Pancreas (tissue), 10 donors: ENCODE measurements at regions not wholly inside any gene's neighbourhood (a gene's known extent, or its start where the extent isn't known, plus 50 kb on each side); places are given as distances from the start of the nearest gene placed in this dataset.

Source experiments
- ATAC-seq, 4 donors: fragments of 200-7000 bp; cut with Tn5 transposase; one replicate each; pipeline versions ENCODE4 v1.8.0 to v1.9.1; 2020; ENCODE audit warnings: mild to moderate bottlenecking in 4 of 4, moderate library complexity in 4 of 4
- DNase-seq, 6 donors: peaks; one replicate each; pipeline ENCODE4 v3.0.0-alpha.2; 2020
- FAIRE-seq: peaks from 2 replicates; lab custom pipeline; 2012; peaks lifted over from hg19 to GRCh38; lab: Jason Lieb, UNC
- H3K27ac ChIP-seq, 4 donors: fragments of 200-600 bp; sonication (generic); 1 replicate in 3 of 4; 2 replicates in 1 of 4; pipeline versions ENCODE4 v1.5.0 to v1.8.0; 2020
- H3K27me3 ChIP-seq, 4 donors: fragments of 200-600 bp; one replicate each; pipeline ENCODE4 v1.8.0; 2021
- H3K36me3 ChIP-seq, 3 donors: fragments of 200-600 bp; sonication (generic) in 1 of 3; one replicate each; pipeline versions ENCODE4 v1.5.0 to v1.8.0; 2020 to 2021
- H3K4me1 ChIP-seq, 3 donors: fragments of 200-600 bp; one replicate each; pipeline ENCODE4 v1.8.0; 2021
- H3K4me3 ChIP-seq, 4 donors: fragments of 200-600 bp; sonication (generic) in 2 of 4; one replicate each; pipeline versions ENCODE4 v1.5.0 to v1.8.0; 2020 to 2021
- H3K9me3 ChIP-seq, 4 donors: fragments of 200-600 bp; one replicate each; pipeline ENCODE4 v1.8.0; 2021
- WGBS, 2 donors: extraction: QIAGEN DNeasy Blood & Tissue Kit; methylation state at CpG; one replicate each; pipeline ENCODE4 v1.1.7; 2013; 5-methylcytosine and 5-hydroxymethylcytosine counted together
- intact Hi-C, 3 donors: fragments of 100-400 bp; cut with DNase I; formaldehyde crosslinking; loops; one replicate each; pipeline versions ENCODE4 v1.11.1 to v1.14.2; 2022
- TF ChIP-seq, protein P1 (sequence below), 4 donors: fragments of 200-600 bp; sonication (generic) in 3 of 4; IDR thresholded peaks; one replicate each; pipeline versions ENCODE4 v1.5.0 to v1.8.0; 2021; ENCODE audit warnings: antibody characterized with exemption in 4 of 4
- donor health status: healthy with polysubstance abuse.
- donor health status: DM: no; HTN: no; CAD: no; lungs with moderate emphysema.
- donor health status: DM: no; HTN: no; CAD: no.
- donor health status: control.
- donor health status: control.
- donor health status: Bipolar disorder and iron deficiency.
- donor health status: DM: yes; HTN: yes; CAD: no.
- donor health status: DM: no; HTN: no; CAD: no.
- donor health status: DM: no; HTN: no; CAD: no.
- donor health status: DM: yes; HTN: yes; CAD: no.

DNA sequence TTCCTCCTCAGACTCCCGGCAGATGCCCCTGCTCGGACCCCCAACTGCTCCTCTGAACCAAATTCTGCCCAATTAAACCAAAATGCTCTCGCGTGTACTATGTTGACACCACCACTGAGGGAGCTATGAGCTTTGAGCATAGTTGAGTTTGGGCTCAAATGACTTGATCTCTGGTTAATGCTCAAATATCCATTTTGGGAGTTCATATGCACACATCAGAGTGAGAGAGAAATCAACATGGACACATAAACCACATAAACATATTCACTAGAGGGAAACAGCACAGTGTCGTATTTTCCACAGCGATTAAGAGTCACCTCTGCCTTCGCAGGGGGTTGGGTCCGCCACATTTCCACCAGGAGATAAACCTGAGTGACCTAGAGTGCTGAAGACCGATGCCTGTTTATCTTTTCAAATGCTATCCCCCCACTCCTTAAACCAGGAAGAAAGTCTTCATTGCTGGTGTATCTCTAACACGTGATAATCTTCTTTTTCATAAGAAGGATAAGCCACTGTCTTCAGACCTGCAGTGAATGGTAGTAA lies 59.4 kb upstream of the FOXN3 start:
- Histone ChIP-seq H3K4me3 (no peak overlapping the region), H3K27ac (no peak overlapping the region), H3K36me3 (no peaks in the 10 kb centered on the region), H3K27me3 (no peaks in the 10 kb centered on the region), H3K9me3 (no peaks in the 10 kb centered on the region), H3K4me1 (peaks cover 0 to 7% (median 0%) of the 10 kb centered on the region in 3 donors)
- FAIRE-seq, result no peak
- TF ChIP-seq, protein P1, sequence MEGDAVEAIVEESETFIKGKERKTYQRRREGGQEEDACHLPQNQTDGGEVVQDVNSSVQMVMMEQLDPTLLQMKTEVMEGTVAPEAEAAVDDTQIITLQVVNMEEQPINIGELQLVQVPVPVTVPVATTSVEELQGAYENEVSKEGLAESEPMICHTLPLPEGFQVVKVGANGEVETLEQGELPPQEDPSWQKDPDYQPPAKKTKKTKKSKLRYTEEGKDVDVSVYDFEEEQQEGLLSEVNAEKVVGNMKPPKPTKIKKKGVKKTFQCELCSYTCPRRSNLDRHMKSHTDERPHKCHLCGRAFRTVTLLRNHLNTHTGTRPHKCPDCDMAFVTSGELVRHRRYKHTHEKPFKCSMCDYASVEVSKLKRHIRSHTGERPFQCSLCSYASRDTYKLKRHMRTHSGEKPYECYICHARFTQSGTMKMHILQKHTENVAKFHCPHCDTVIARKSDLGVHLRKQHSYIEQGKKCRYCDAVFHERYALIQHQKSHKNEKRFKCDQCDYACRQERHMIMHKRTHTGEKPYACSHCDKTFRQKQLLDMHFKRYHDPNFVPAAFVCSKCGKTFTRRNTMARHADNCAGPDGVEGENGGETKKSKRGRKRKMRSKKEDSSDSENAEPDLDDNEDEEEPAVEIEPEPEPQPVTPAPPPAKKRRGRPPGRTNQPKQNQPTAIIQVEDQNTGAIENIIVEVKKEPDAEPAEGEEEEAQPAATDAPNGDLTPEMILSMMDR (IDR thresholded peaks at IDR 0.05), result no peak
- DNase-seq, result no peak
- no peak for ATAC-seq
- intact Hi-C loops, result no loop called here
- WGBS, 2 donors, result 93 to 94% methylated on average over 10 of the region's 10 CpGs

DNA sequence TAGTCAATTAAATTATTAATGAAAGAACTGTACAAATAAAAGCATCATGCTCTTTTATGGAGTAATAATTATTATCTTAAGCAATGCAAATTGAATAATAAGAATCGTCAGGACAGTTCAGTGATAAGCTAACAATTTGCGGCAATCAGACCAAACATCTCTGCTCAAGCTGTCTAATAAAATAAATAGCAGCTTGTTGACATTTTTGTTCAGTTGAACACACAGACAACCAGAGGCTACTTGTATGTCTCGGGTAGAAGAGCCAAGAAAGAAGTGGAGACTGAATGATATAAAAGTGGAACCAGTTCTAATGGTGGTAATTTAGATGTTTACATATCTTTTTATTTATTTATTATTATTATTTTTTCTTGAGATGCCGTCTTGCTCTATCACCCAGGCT lies 57.4 kb upstream of the FOXN3 start:
- H3K4me3 ChIP-seq, result no peak overlapping the region
- H3K9me3 ChIP-seq, result no peaks in the 10 kb centered on the region
- TF ChIP-seq, protein P1 (IDR thresholded peaks at IDR 0.05), result no peak
- 74 to 79% methylated on average over 4 of the region's 4 CpGs for WGBS, 2 donors
- no peak for FAIRE-seq
- H3K4me1 ChIP-seq, result peaks cover 0 to 7% (median 0%) of the 10 kb centered on the region in 3 donors
- no peaks in the 10 kb centered on the region for H3K27me3 ChIP-seq
- intact Hi-C loops, result no loop called here
- H3K36me3 ChIP-seq, result no peaks in the 10 kb centered on the region
- H3K27ac ChIP-seq, result no peak overlapping the region
- ATAC-seq, result no peak
- no peak for DNase-seq

DNA sequence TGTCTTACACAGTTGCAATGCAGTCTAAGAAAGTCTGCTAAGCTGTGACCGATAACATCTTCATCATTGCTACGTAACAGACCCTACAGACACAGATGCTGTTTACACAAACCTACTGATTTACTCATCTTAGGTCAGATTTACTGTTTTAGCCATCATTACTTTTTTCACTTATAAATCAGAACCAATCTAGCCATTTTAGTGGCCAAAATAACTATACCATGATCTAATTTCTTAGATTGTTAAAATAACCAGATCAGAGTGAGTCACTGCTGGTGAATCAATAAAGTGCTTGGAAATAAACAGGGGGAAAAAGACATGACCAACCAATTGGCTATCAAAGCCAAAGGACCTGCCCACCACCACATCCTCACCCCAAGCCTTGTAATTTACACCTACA lies 57.0 kb upstream of the FOXN3 start:
- WGBS, 2 donors, result 91 to 93% methylated on average over 2 of the region's 2 CpGs
- Histone ChIP-seq H3K4me1 (peaks cover 0 to 7% (median 0%) of the 10 kb centered on the region in 3 donors), H3K27ac (no peak overlapping the region), H3K27me3 (no peaks in the 10 kb centered on the region), H3K36me3 (no peaks in the 10 kb centered on the region), H3K4me3 (no peak overlapping the region), H3K9me3 (no peaks in the 10 kb centered on the region)
- ATAC-seq (no peak), FAIRE-seq (no peak), DNase-seq (no peak)
- intact Hi-C loops, result no loop called here
- TF ChIP-seq, protein P1 (IDR thresholded peaks at IDR 0.05), result no peak

DNA sequence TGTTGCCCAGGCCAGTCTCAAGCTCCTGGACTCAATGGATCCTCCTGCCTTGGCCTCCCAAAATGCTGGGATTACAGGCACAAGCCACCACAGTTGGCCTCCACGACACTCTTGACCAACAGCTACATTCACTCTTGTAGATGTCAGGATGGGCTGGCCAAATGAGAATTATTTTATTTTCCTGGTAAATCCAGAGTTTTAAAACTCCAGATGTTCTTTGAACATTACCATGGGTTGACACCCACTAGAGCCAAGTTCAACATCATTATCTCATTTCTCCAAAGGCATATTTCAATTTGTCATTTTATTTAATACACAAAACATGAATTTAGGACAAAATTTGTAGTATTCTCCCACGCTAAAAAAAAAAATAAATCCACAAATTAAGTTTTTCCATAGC lies 56.5 kb upstream of the FOXN3 start:
- 88 to 93% methylated on average over 2 of the region's 2 CpGs for WGBS, 2 donors
- ATAC-seq (no peak), DNase-seq (no peak), FAIRE-seq (no peak)
- Histone ChIP-seq H3K27me3 (no peaks in the 10 kb centered on the region), H3K9me3 (no peaks in the 10 kb centered on the region), H3K36me3 (no peaks in the 10 kb centered on the region), H3K4me1 (peaks cover 0 to 7% (median 0%) of the 10 kb centered on the region in 3 donors), H3K4me3 (no peak overlapping the region), H3K27ac (no peak overlapping the region)
- intact Hi-C loops, result no loop called here
- TF ChIP-seq, protein P1 (IDR thresholded peaks at IDR 0.05), result no peak

DNA sequence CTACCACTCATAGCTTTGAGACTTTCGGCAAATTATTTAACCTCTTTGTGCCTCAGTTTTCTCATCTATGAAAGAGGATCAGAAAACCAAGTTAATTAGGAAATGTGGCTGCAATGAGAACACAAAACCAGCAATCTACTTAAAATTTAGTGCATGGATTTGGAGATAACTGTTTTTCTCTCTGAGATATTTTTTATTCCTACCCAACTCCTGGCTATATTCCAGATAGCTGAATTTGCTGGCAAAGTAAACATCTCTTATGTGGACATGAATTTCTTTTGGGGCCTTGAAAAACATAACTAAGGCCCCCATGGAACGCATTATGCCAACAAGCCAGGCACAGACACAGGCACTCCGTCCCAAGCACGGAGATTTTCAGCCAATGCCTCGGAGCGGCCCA lies 53.4 kb upstream of the FOXN3 start:
- no peak for ATAC-seq
- 96% methylated on average over 6 of the region's 6 CpGs for WGBS, 2 donors

More for the DNA sequence above, 53.4 kb upstream of the FOXN3 start:
- H3K36me3 ChIP-seq, result no peaks in the 10 kb centered on the region
- no peak for FAIRE-seq
- H3K4me1 ChIP-seq, result peaks cover 0 to 4% (median 0%) of the 10 kb centered on the region in 3 donors
- no peak overlapping the region for H3K27ac ChIP-seq
- TF ChIP-seq, protein P1 (IDR thresholded peaks at IDR 0.05), result no peak
- H3K4me3 ChIP-seq, result no peak overlapping the region
- no peak for DNase-seq
- intact Hi-C loops, result no loop called here
- no peaks in the 10 kb centered on the region for H3K9me3 ChIP-seq
- H3K27me3 ChIP-seq, result no peaks in the 10 kb centered on the region
